ENCODE measurements at regions not wholly inside any gene's neighbourhood (a gene's known extent, or its start where the extent isn't known, plus 50 kb on each side); places are given as distances from the start of the nearest gene placed in this dataset.

GRCh38 chr18:54020156-54020745, 204.2 kb downstream of the MBD2 start:
- TF ChIP-seq CTCF (IDR thresholded peaks at IDR 0.05) (no peak), POLR2A (IDR thresholded peaks at IDR 0.05) (no peak)
